ENCODE measurements at regions not wholly inside any gene's neighbourhood (a gene's known extent, or its start where the extent isn't known, plus 50 kb on each side); places are given as distances from the start of the nearest gene placed in this dataset.
"Not testable (repeated sequence)": the region's sequence is repeated elsewhere in the genome, so short reads cannot be mapped to it uniquely, and the experiment has no call there.

DNA sequence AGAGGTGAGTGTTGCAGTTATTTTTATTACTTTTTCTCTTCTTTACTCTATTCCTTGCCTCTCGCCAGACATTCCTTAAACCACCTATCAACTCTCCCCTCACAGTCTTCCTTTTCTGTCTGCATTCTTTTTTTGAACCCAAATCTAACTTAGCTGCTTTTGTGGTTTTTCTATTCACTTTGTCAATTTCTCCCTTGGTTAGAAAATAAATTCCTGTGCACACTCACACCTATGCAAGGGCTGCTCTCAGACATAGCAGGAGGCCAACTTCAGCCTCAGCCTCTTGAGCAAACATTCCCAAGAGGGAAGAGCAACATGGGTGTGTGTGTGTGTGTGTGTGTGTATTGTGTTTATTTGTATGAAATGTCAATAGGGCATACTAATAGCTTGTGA lies 808.6 kb downstream of the RNF144A start:
- no peak for DNase-seq (ENCODE audit: low read depth in 4 of 4, low spot score in 3 of 4)

DNA sequence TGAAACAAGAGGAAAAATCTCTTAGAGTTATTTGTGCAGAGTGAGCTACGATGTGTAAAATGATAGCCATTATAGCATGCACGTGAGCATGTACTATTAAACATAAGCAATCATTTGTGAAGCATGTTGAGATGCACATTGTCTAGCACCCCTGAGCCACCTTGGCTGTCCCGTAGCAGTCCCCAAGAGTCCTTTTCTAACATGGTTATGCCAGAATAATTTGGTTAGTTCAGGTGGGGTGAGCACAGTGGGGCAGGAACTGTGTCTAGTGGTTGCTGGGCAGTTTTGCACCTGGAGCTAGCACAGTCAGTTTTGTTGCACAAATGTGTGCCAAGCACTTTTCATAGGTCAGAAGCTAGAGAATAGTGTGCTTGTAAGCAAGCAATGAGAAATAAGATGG lies 809.8 kb downstream of the RNF144A start:
- DNase-seq (ENCODE audit: low read depth in 4 of 4, low spot score in 3 of 4), result no peak

DNA sequence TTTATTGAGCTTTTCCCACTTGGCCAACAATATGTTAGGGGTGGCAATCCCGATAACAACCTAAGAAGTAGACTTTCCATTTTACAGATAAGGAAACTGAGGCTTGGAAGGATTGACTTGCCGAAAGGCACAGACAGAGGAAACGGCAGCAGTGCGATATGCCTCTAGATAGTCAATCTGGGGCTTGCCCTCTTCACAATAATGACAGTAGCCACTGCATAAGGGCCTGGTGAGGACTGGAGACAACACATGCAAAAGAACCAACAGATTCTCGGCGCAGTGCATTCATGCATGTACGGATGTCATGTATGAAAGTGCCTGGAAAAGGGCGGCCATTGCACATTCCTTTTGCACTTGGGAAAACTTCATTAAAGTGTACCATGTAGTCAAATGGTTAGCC lies 811.2 kb downstream of the RNF144A start:
- no peak for DNase-seq (ENCODE audit: low read depth in 4 of 4, low spot score in 3 of 4)

DNA sequence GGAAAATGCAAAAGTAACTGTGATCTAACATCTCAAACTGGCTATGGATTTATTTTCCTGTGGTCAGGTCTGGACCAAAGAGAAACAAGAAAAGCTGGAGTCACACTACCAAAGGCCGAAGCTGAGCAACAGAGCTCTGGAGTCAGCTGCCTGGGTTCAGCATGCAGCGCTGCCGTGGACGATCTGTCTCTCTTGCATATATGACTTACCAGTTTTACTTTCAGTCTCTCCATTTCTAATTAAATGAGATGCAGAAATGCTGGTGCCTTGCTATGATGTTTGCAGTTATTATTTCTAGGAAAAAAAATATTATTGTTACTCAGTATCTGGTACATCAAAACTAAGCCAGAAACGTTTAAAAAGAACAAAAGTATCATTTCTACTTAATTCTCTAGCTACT lies 813.2 kb downstream of the RNF144A start:
- no peak for DNase-seq (ENCODE audit: low read depth in 4 of 4, low spot score in 3 of 4)

DNA sequence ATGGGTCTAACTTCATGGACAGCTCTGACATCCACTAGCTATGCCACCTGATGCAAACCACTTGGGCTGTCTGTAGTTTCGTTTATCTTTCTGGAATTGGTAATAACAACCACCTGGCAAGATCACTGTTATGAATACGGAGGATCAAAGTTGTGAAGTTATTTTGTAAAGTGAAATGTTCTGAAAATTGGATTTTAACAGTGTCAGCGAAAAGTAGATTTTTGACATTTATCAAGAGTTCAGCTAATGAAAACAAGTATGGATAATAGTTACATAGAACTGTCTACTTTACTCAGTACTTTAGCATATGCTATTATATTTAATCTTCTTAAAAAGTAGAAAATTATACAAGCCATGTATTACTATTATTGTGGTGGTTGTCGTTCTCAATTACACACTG lies 813.8 kb downstream of the RNF144A start:
- DNase-seq (ENCODE audit: low read depth in 4 of 4, low spot score in 3 of 4), result no peak

DNA sequence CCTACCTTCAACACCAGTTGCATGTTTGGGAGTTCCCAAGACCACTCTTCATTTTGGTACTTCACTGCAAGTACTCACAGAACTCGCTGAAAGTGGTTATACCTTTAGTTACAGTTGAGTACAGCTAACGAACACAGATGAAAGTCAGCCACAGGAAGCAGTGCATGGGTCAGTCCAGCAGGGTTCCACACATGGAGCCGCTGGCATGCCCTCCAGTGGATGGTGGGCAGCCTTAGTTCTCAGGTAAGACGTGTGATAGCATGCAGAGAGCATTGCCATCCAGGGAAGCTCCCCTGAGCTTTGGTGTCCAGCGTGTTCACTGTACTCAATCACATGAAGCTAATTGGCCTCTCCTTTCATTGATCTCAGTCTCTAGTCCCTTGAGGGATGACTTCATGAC lies 815.3 kb downstream of the RNF144A start:
- no peak for DNase-seq (ENCODE audit: low read depth in 4 of 4, low spot score in 3 of 4)

DNA sequence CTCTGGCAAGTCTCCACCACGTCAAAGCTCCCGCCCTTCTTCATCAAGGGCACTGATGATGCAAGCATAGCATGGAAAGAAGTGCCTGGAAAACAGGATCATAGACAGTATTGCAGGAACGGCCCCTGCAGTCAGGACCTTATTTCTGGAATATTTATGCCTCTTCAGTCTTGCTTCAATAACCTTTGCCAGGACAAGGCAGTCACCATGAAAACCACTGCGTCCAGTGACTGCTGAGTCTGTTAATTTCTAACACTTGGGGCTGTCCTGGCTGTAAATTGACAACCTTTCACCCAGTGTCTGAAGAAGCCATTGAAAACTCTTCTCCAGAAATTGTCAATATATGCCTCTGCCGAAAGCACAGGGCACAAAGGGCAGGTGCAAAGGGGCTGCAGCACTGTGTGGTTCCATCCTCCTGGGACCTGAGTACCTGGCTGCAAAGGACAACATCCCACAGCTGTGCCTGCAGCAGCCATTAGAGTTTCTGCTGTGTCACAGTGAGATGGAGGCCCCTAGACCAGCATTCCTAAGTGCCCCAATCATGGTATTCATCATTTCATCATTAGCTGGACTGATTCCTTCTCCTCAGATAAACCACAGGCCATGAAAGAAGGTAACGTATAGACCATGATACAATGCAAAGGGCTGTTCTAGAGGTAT lies 819.6 kb downstream of the RNF144A start:
- DNase-seq (ENCODE audit: low read depth in 4 of 4, low spot score in 3 of 4), result no peak

DNA sequence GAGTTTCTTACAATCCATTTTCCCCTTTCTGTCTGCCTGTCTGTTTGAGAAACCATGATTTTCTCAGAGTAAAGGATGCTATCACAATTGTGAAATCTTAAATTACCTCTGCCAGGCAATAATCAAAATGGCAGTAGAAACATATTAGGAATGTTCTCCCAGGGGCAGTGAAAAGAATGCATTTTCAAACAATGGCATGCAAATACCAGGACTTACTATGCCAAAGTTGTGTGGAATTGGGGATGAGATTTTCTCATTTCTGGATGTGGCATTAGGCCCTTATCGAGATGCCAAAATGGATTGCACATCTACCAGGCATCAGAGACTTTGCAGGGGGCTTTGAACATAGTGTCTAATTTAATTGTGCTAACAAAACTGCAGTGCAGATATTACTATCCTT lies 821.4 kb downstream of the RNF144A start:
- DNase-seq (ENCODE audit: low read depth in 4 of 4, low spot score in 3 of 4), result no peak

DNA sequence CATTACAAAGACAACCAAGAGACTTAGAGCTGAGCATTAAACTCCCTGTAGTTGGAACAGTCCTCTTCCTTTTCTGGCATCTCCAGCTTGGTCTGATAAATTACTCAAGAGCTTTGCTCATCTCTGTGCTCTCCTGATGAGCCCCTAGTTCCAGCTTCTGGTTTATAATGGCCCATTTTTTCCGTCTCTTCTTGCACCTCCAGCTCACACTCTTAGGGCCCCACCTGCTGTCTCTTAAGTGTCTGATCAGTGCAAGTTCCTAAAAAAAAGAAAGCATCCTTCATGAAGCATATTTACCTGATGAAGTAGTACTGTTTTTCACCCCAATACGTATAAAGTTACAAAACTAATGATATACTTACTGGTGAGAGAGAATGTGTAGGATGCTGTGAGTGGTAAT lies 822.9 kb downstream of the RNF144A start:
- DNase-seq (ENCODE audit: low read depth in 4 of 4, low spot score in 3 of 4), result no peak

DNA sequence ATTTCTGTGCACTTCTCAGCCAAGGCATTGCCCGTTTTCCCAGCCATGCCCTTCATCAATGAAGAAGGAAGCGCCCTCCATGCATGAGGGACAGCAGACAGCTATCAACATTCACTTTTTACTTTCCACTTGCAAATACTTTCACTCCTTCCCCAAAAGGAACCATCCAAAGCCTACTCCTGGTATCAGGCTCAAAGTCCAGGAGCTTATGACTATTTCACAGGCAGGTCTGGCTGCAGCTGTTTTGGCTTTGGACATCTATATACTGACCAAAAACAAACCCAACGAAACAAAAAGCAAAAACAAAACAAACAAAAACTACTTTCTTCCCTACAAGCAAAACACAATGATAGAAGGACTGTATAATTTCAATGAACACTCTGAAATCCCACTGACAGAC lies 825.1 kb downstream of the RNF144A start:
- DNase-seq (ENCODE audit: low read depth in 4 of 4, low spot score in 3 of 4), result no peak

DNA sequence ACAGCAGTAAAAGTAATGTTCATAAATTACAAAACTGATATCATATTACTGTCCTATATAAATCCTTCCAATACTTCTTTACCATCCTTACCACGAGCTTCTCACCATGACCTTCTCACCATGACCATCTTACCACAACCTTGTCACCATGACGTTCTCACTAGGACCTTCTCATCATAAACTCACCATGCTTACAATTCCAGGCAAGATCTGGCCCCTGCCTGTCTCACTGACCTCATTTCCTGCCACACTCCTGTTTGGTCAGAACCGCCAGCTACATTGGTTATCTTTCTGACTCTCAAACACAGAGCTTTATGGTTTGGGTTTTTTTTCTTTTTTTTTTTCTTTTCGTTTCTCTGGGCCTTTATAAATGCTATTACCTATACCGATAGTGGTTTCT lies 827.6 kb downstream of the RNF144A start:
- no peak for DNase-seq (ENCODE audit: low read depth in 4 of 4, low spot score in 3 of 4)

DNA sequence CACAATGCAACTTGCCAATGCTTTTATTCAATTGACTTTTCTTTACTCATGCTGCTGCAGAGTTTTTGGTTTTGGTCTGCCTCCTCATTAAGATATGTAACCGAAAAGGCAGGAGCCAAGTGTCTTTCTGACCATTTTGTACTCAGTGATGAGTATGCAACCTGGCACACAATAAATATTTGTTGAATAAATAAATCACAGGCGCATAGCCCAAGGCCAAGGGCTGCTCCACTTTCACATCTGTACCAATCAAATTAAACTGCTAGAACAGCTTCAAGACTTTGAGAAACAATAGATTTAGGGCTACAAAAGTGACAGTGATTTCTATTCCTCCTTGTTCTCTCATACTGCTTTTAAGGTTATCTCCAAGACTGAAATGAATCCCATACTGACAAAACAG lies 828.2 kb downstream of the RNF144A start:
- DNase-seq (ENCODE audit: low read depth in 4 of 4, low spot score in 3 of 4), result no peak

DNA sequence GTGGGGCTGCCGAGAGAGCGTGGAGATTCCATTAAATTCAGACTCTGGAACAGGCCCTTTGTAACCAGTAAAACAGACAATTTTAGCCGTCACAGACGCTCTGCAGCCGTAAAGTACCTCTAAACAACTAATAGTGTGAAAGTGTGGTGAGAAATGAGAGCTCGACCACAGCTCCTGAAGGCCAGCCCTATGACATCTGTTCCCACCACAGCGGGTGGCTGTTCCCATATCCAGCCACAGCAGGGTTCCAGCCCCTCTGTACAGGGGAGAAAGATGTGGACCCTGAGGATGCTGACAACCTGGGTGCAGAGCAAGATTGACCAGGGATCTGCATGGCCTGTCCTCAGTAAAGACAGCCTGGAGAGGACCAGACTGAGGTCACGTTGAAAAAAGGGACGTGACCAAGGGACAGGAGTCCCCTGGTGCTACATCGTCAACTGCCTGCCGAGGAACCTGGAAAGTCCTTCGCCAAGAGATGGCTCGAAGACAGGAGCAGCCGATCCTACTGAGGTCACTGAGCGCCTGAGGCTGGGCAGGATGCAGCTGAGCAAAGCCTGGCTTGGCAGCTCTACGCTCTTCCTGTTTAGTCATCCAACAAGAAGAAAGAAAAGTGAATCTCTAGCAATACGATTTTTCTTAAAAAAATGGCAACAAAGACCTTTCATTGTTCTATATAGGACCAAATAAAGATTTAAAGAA lies 831.7 kb downstream of the RNF144A start:
- no peak for DNase-seq (ENCODE audit: low read depth in 4 of 4, low spot score in 3 of 4)

DNA sequence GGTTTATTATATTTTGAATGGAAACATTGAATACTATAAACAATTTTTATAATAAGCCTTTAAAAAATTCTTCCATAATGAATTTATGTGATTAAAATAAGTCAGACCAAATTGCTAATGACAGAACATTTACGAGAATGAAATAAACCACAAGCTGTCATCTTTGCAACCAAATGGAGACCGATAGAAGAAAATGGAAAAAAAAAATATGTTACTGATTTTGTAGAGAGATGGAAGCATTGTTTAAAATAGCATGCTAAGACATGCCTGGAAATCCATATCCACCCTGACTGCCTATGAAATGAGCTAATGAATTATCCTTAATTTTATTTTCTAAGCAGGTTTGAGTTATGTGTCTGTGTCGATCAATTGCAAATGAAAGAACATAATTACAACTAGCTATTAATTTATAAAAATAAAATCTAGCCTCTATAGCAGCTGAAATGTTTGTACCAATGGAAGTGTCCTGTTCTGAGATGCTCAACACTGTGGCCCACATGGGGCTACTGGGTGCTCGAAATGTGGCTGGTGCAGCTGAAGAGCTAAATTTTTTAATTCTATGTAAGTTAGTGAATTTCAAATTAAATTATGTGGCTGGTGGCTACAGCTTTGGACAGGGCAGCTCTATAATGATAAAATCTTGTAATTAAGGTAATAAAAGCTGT lies 832.8 kb downstream of the RNF144A start:
- DNase-seq (ENCODE audit: low read depth in 4 of 4, low spot score in 3 of 4), result no peak

DNA sequence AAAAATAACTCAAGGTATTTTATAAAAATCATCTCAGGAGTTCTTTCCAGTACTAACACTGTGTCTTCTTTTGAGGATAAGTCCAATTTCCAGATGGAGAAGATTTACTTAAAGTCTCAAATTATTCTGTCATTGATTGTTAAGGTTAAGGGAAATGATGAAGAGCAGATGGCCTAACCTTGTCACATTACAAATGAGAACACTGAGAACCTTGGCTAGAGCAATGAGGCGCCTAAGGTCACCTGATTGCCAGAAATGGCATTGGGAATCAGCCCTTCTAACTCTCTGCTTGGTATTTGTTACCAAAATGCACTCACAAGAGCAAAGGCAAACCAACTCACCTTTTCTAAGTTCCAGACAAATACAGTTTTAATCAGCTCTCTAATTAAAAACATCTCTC lies 835.1 kb downstream of the RNF144A start:
- DNase-seq (ENCODE audit: low read depth in 4 of 4, low spot score in 3 of 4), result no peak

DNA sequence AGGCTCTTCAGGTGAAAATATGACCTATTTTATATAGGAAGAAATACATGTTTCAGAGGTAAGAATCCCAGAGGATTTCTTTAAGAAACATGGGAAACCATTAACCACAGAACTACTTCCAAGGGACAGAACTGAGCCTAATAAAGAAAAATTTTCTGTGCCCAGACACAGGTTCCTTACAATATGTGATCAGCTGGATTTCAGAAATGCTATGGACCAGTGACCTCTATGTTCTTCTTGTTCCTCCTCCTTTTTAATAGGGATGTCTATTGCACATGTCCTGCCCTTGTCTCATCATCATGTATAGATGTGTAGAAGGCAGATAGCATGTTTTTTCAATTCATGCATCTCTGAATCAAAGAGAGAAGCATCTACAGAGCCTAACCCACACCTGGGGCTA lies 836.6 kb downstream of the RNF144A start:
- DNase-seq (ENCODE audit: low read depth in 4 of 4, low spot score in 3 of 4), result no peak

DNA sequence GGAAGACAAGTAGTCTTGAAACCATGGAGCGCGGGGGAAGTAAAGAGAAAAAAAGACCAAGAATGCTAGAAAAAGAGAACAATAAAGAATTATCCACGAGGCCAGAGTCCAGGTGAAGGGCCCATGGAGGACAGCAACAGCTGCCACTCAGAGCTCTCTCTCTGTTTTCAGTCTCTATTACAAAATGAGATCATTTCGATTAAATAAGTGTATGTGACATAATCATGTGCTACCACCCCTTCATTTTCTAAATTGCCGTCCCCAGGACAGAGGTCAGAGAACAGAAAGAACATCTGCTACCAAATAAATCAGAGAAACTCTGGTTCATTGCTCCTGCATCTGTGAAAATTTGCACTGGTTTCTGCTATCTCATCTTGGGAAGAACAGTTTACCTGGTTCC lies 838.7 kb downstream of the RNF144A start:
- no peak for DNase-seq (ENCODE audit: low read depth in 4 of 4, low spot score in 3 of 4)

DNA sequence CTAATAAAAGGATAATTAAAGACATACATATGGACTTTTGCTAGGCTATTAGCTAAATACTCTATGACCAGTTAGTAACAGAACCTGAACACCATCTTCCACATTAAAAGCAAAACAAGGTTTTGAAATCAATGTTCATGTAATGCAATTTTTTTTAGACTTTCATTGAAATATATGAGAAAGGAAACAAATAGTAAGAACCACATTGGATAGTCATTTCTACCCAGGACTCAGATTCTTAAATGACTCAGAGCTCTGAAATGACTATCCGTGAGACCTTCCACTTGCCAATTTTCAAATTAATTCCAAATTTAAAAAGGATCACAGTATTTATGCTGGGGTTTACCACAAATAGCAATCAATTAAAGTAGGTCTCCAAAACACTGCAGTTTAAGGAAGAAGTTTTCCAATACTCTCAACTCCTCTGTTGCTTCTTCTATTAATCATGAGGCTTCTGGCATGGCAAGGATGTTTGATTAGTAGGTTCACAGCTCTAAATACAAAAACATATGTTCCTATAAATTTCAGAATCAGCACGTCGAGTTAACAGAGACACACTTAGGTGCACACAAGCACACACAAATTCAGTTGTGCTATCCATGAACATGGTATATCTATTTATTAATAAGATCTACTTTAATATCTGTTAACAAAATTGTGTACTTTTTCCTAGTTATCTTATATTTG lies 841.0 kb downstream of the RNF144A start:
- no peak for DNase-seq (ENCODE audit: low read depth in 4 of 4, low spot score in 3 of 4)

DNA sequence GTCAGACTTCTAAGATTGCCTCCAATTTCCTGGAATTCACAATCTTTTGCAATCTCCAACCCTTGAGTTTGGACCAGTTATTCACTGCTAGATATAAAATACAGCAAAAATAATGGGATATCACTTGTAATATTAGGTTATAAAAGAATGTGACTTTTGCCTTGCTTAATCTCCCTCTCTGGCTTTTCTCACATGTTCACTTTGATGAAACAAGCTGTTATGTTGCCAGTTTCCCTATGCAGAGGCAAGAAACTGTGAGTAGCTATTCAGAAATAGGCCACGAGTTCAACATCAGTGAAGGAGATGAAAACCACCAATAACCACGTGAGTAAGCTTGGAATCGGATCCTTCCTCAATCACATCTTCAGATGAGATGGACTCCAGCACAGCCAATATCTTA lies 842.7 kb downstream of the RNF144A start:
- no peak for DNase-seq (ENCODE audit: low read depth in 4 of 4, low spot score in 3 of 4)

DNA sequence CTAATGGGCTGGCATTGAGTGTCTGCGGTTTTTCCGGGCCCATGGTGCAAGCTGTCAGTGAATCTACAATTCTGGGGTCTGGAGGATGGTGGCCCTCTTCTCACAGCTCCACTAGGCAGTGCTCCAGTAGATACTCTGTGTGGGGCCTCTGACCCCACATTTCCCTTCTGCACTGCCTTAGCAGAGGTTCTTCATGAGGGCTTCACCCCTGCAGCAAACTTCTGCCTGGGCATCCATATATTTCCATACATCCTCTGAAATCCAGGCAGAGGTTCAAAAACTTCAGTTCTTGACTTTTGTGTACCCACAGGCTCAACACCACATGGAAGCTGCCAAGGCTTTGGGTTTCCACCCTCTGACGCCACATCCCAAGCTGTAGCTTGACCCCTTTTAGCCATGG lies 846.2 kb downstream of the RNF144A start:
- DNase-seq (ENCODE audit: low read depth in 4 of 4, low spot score in 3 of 4), result not testable (repeated sequence)

DNA sequence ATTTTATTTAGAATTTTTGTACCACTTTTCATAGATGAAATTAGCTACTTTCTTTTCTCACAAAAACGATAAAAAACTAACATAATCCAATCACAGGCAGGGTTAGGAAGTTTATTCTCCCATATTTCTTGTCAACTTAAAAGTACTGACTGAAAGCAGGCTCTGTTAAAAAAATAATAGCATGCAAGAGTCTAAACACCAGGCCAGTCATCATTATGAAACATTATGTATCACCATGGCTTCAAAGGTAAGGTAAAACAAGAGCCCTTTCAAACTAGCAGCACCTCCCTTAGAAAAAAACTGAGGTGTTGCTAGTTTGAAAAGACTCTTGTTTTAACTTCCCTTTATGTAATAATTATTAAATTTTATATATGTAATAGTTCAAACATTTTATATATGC lies 848.0 kb downstream of the RNF144A start:
- no peak for DNase-seq (ENCODE audit: low read depth in 4 of 4, low spot score in 3 of 4)

Measured in right renal pelvis (tissue), 4 donors.